ENCODE measurements at regions not wholly inside any gene's neighbourhood (a gene's known extent, or its start where the extent isn't known, plus 50 kb on each side); places are given as distances from the start of the nearest gene placed in this dataset.

GRCh38 chr4:36884151-36884550 is 360.4 kb upstream of the NWD2 start:
- DNase-seq = no peak
- Mint-ChIP-seq H3K4me1 (no peaks in the 10 kb centered on the region), H3K27ac (no peak overlapping the region), H3K36me3 (ENCODE audit: low read depth) (no peaks in the 10 kb centered on the region), H3K9me3 (no peaks in the 10 kb centered on the region), H3K27me3 (no peaks in the 10 kb centered on the region), H3K4me3 (no peak overlapping the region)
- intact Hi-C loops (cut with micrococcal nuclease) = no loop called here

GRCh38 chr4:36891971-36892370 is 352.6 kb upstream of the NWD2 start:
- intact Hi-C loops (cut with micrococcal nuclease) = no loop called here
- H3K27ac Mint-ChIP-seq = no peak overlapping the region

GRCh38 chr4:36900446-36900987 is 344.0 kb upstream of the NWD2 start:
- Mint-ChIP-seq H3K27ac (no peak overlapping the region), H3K4me1 (no peaks in the 10 kb centered on the region), H3K36me3 (ENCODE audit: low read depth) (no peaks in the 10 kb centered on the region), H3K9me3 (no peaks in the 10 kb centered on the region), H3K27me3 (no peaks in the 10 kb centered on the region), H3K4me3 (no peak overlapping the region)
- intact Hi-C loops (cut with micrococcal nuclease) = no loop called here
- no peak for DNase-seq

More at GRCh38 chr4:36891971-36892370, 352.6 kb upstream of the NWD2 start:
- no peaks in the 10 kb centered on the region for H3K4me1 Mint-ChIP-seq
- no peaks in the 10 kb centered on the region for H3K36me3 Mint-ChIP-seq (ENCODE audit: low read depth)
- no peaks in the 10 kb centered on the region for H3K27me3 Mint-ChIP-seq
- no peak overlapping the region for H3K4me3 Mint-ChIP-seq
- no peaks in the 10 kb centered on the region for H3K9me3 Mint-ChIP-seq
- no peak for DNase-seq

GRCh38 chr4:36904823-36905222 is 339.7 kb upstream of the NWD2 start:
- no peak overlapping the region for H3K4me3 Mint-ChIP-seq
- intact Hi-C loops (cut with micrococcal nuclease) = no loop called here
- DNase-seq = no peak
- no peak overlapping the region for H3K27ac Mint-ChIP-seq
- H3K27me3 Mint-ChIP-seq = no peaks in the 10 kb centered on the region
- no peaks in the 10 kb centered on the region for H3K4me1 Mint-ChIP-seq
- no peaks in the 10 kb centered on the region for H3K36me3 Mint-ChIP-seq (ENCODE audit: low read depth)
- H3K9me3 Mint-ChIP-seq = no peaks in the 10 kb centered on the region

- Mint-ChIP-seq H3K36me3 (ENCODE audit: low read depth) (no peaks in the 10 kb centered on the region), H3K9me3 (no peaks in the 10 kb centered on the region), H3K27ac (no peak overlapping the region), H3K4me1 (no peaks in the 10 kb centered on the region), H3K27me3 (no peaks in the 10 kb centered on the region), H3K4me3 (no peak overlapping the region)
- no peak for DNase-seq
- intact Hi-C loops (cut with micrococcal nuclease) = no loop called here
Observed at GRCh38 chr4:36914106-36914505, 330.4 kb upstream of the NWD2 start.

- no peaks in the 10 kb centered on the region for H3K9me3 Mint-ChIP-seq
- intact Hi-C loops (cut with micrococcal nuclease) = no loop called here
- no peaks in the 10 kb centered on the region for H3K36me3 Mint-ChIP-seq (ENCODE audit: low read depth)
- H3K27ac Mint-ChIP-seq = no peak overlapping the region
- H3K4me3 Mint-ChIP-seq = no peak overlapping the region
- H3K27me3 Mint-ChIP-seq = no peaks in the 10 kb centered on the region
- DNase-seq = no peak
- no peaks in the 10 kb centered on the region for H3K4me1 Mint-ChIP-seq
Observed at GRCh38 chr4:36915717-36916116, 328.8 kb upstream of the NWD2 start.

GRCh38 chr4:36917413-36917812 is 327.1 kb upstream of the NWD2 start:
- no peaks in the 10 kb centered on the region for H3K9me3 Mint-ChIP-seq
- no peaks in the 10 kb centered on the region for H3K4me1 Mint-ChIP-seq
- intact Hi-C loops (cut with micrococcal nuclease) = no loop called here
- no peaks in the 10 kb centered on the region for H3K36me3 Mint-ChIP-seq (ENCODE audit: low read depth)
- no peak overlapping the region for H3K27ac Mint-ChIP-seq
- DNase-seq = no peak
- no peak overlapping the region for H3K4me3 Mint-ChIP-seq
- H3K27me3 Mint-ChIP-seq = no peaks in the 10 kb centered on the region

- Mint-ChIP-seq H3K9me3 (no peaks in the 10 kb centered on the region), H3K27me3 (no peaks in the 10 kb centered on the region), H3K27ac (no peak overlapping the region), H3K4me3 (no peak overlapping the region), H3K36me3 (ENCODE audit: low read depth) (no peaks in the 10 kb centered on the region), H3K4me1 (no peaks in the 10 kb centered on the region)
- DNase-seq = no peak
- intact Hi-C loops (cut with micrococcal nuclease) = no loop called here
Observed at GRCh38 chr4:36919721-36920120, 324.8 kb upstream of the NWD2 start.

GRCh38 chr4:36921476-36922216 is 322.9 kb upstream of the NWD2 start:
- intact Hi-C loops (cut with micrococcal nuclease) = no loop called here
- H3K27ac Mint-ChIP-seq = no peak overlapping the region
- H3K36me3 Mint-ChIP-seq (ENCODE audit: low read depth) = no peaks in the 10 kb centered on the region
- DNase-seq = no peak
- H3K4me3 Mint-ChIP-seq = no peak overlapping the region
- no peaks in the 10 kb centered on the region for H3K9me3 Mint-ChIP-seq
- no peaks in the 10 kb centered on the region for H3K4me1 Mint-ChIP-seq
- H3K27me3 Mint-ChIP-seq = no peaks in the 10 kb centered on the region

GRCh38 chr4:36930562-36931111 is 313.9 kb upstream of the NWD2 start:
- no peaks in the 10 kb centered on the region for H3K9me3 Mint-ChIP-seq
- DNase-seq = no peak
- intact Hi-C loops (cut with micrococcal nuclease) = no loop called here

GRCh38 chr4:36944232-36944631 is 300.3 kb upstream of the NWD2 start:
- intact Hi-C loops (cut with micrococcal nuclease) = no loop called here
- no peaks in the 10 kb centered on the region for H3K4me1 Mint-ChIP-seq
- no peak overlapping the region for H3K4me3 Mint-ChIP-seq
- no peak overlapping the region for H3K27ac Mint-ChIP-seq
- H3K9me3 Mint-ChIP-seq = no peaks in the 10 kb centered on the region
- no peaks in the 10 kb centered on the region for H3K36me3 Mint-ChIP-seq (ENCODE audit: low read depth)
- DNase-seq = no peak
- H3K27me3 Mint-ChIP-seq = no peaks in the 10 kb centered on the region

More at GRCh38 chr4:36930562-36931111, 313.9 kb upstream of the NWD2 start:
- no peaks in the 10 kb centered on the region for H3K36me3 Mint-ChIP-seq (ENCODE audit: low read depth)
- no peaks in the 10 kb centered on the region for H3K27me3 Mint-ChIP-seq
- no peaks in the 10 kb centered on the region for H3K4me1 Mint-ChIP-seq
- H3K4me3 Mint-ChIP-seq = no peak overlapping the region
- H3K27ac Mint-ChIP-seq = no peak overlapping the region

- Mint-ChIP-seq H3K9me3 (no peaks in the 10 kb centered on the region), H3K27ac (no peak overlapping the region), H3K27me3 (no peaks in the 10 kb centered on the region), H3K4me1 (no peaks in the 10 kb centered on the region), H3K36me3 (ENCODE audit: low read depth) (no peaks in the 10 kb centered on the region), H3K4me3 (no peak overlapping the region)
- intact Hi-C loops (cut with micrococcal nuclease) = no loop called here
- no peak for DNase-seq
Observed at GRCh38 chr4:36961420-36961819, 283.1 kb upstream of the NWD2 start.

GRCh38 chr4:36966756-36967460 is 277.6 kb upstream of the NWD2 start:
- intact Hi-C loops (cut with micrococcal nuclease) = no loop called here
- H3K36me3 Mint-ChIP-seq (ENCODE audit: low read depth) = no peaks in the 10 kb centered on the region
- no peak overlapping the region for H3K27ac Mint-ChIP-seq
- DNase-seq = no peak
- H3K4me3 Mint-ChIP-seq = no peak overlapping the region
- H3K27me3 Mint-ChIP-seq = no peaks in the 10 kb centered on the region
- no peaks in the 10 kb centered on the region for H3K9me3 Mint-ChIP-seq
- H3K4me1 Mint-ChIP-seq = no peaks in the 10 kb centered on the region

- Mint-ChIP-seq H3K9me3 (no peaks in the 10 kb centered on the region), H3K4me3 (no peak overlapping the region), H3K4me1 (no peaks in the 10 kb centered on the region), H3K27me3 (no peaks in the 10 kb centered on the region), H3K27ac (no peak overlapping the region), H3K36me3 (ENCODE audit: low read depth) (no peaks in the 10 kb centered on the region)
- no peak for DNase-seq
- intact Hi-C loops (cut with micrococcal nuclease) = no loop called here
Observed at GRCh38 chr4:36979533-36979932, 265.0 kb upstream of the NWD2 start.
